ENCODE measurements at regions not wholly inside any gene's neighbourhood (a gene's known extent, or its start where the extent isn't known, plus 50 kb on each side); places are given as distances from the start of the nearest gene placed in this dataset.

- Histone ChIP-seq H4K91ac (ENCODE audit: low read depth, low read length) (no peak overlapping the region), H2AK5ac (ENCODE audit: low read length) (no peak overlapping the region), H2BK120ac (ENCODE audit: insufficient read depth, low read length, poor library complexity) (no peak overlapping the region), H2AFZ (ENCODE audit: insufficient read depth, low read length, poor library complexity) (no peak overlapping the region), H3K36me3 (ENCODE audit: control insufficient read depth in 1 of 2, insufficient read depth in 2 of 2, low read length in 2 of 2) (no peaks in the 10 kb centered on the region), H3K23ac (ENCODE audit: low read length) (no peak overlapping the region), H3K18ac (ENCODE audit: low read length) (no peak overlapping the region), H3K14ac (ENCODE audit: low read length) (no peak overlapping the region), H4K8ac (ENCODE audit: low read depth, low read length) (no peak overlapping the region), H3K4me2 (ENCODE audit: low read length) (no peak overlapping the region), H3K9me3 (ENCODE audit: insufficient read depth, low read depth, low read length) (peaks cover 5% of the 10 kb centered on the region), H2BK5ac (ENCODE audit: low read depth, low read length, poor library complexity) (no peak overlapping the region), H3K27me3 (ENCODE audit: insufficient read depth, low read length) (no peaks in the 10 kb centered on the region), H3K79me1 (ENCODE audit: low read length) (no peaks in the 10 kb centered on the region), H3K27ac (ENCODE audit: low read depth, low read length) (no peak overlapping the region), H3K4ac (ENCODE audit: low read depth, low read length) (no peak overlapping the region), H3K79me2 (ENCODE audit: control insufficient read depth, insufficient read depth, low read length, poor library complexity) (no peaks in the 10 kb centered on the region), H3K4me1 (ENCODE audit: control insufficient read depth in 1 of 2, insufficient read depth in 2 of 2, low read length in 2 of 2) (no peaks in the 10 kb centered on the region), H3K9ac (ENCODE audit: low read length) (no peak overlapping the region), H4K12ac (ENCODE audit: low read depth, low read length) (no peak overlapping the region), H3K4me3 (ENCODE audit: low read depth, low read length) (no peak overlapping the region), H2BK12ac (ENCODE audit: low read length) (no peak overlapping the region)
- no peak for DNase-seq
- no CpG with 5 or more reads among the region's 6 CpGs for WGBS (ENCODE audit: extremely low coverage, insufficient coverage, insufficient read length)
These were observed 71.1 kb downstream of the MRPL46 start for GRCh38 chr15:88395872-88396781.

- no peaks in the 10 kb centered on the region for H3K36me3 ChIP-seq (ENCODE audit: control insufficient read depth in 1 of 2, insufficient read depth in 2 of 2, low read length in 2 of 2)
- no peaks in the 10 kb centered on the region for H3K27me3 ChIP-seq (ENCODE audit: insufficient read depth, low read length)
- H3K14ac ChIP-seq (ENCODE audit: low read length) = no peak overlapping the region
- no peak overlapping the region for H3K27ac ChIP-seq (ENCODE audit: low read depth, low read length)
- no peak for DNase-seq
- no peak overlapping the region for H3K4me2 ChIP-seq (ENCODE audit: low read length)
- no peak overlapping the region for H4K8ac ChIP-seq (ENCODE audit: low read depth, low read length)
- H3K9me3 ChIP-seq (ENCODE audit: insufficient read depth, low read depth, low read length) = peaks cover 5% of the 10 kb centered on the region
- H2AK5ac ChIP-seq (ENCODE audit: low read length) = no peak overlapping the region
- no peak overlapping the region for H3K18ac ChIP-seq (ENCODE audit: low read length)
- H2BK5ac ChIP-seq (ENCODE audit: low read depth, low read length, poor library complexity) = no peak overlapping the region
- H3K79me2 ChIP-seq (ENCODE audit: control insufficient read depth, insufficient read depth, low read length, poor library complexity) = no peaks in the 10 kb centered on the region
- no peak overlapping the region for H2BK12ac ChIP-seq (ENCODE audit: low read length)
- H3K23ac ChIP-seq (ENCODE audit: low read length) = no peak overlapping the region
- no peak overlapping the region for H2AFZ ChIP-seq (ENCODE audit: insufficient read depth, low read length, poor library complexity)
- no peak overlapping the region for H2BK120ac ChIP-seq (ENCODE audit: insufficient read depth, low read length, poor library complexity)
- H3K4me3 ChIP-seq (ENCODE audit: low read depth, low read length) = no peak overlapping the region
- H3K4ac ChIP-seq (ENCODE audit: low read depth, low read length) = no peak overlapping the region
- H3K79me1 ChIP-seq (ENCODE audit: low read length) = no peaks in the 10 kb centered on the region
- H3K9ac ChIP-seq (ENCODE audit: low read length) = no peak overlapping the region
- WGBS (ENCODE audit: extremely low coverage, insufficient coverage, insufficient read length) = no CpG with 5 or more reads among the region's 7 CpGs
- no peak overlapping the region for H4K12ac ChIP-seq (ENCODE audit: low read depth, low read length)
- H4K91ac ChIP-seq (ENCODE audit: low read depth, low read length) = no peak overlapping the region
- H3K4me1 ChIP-seq (ENCODE audit: control insufficient read depth in 1 of 2, insufficient read depth in 2 of 2, low read length in 2 of 2) = no peaks in the 10 kb centered on the region
These were observed 71.9 kb downstream of the MRPL46 start for GRCh38 chr15:88395241-88395640.

GRCh38 chr15:88394553-88395145, 72.5 kb downstream of the MRPL46 start:
- no peak for DNase-seq
- no peak overlapping the region for H2AFZ ChIP-seq (ENCODE audit: insufficient read depth, low read length, poor library complexity)
- no peak overlapping the region for H3K4ac ChIP-seq (ENCODE audit: low read depth, low read length)
- H3K18ac ChIP-seq (ENCODE audit: low read length) = no peak overlapping the region
- H3K79me2 ChIP-seq (ENCODE audit: control insufficient read depth, insufficient read depth, low read length, poor library complexity) = no peaks in the 10 kb centered on the region
- H2BK12ac ChIP-seq (ENCODE audit: low read length) = no peak overlapping the region
- H4K8ac ChIP-seq (ENCODE audit: low read depth, low read length) = no peak overlapping the region
- H3K27me3 ChIP-seq (ENCODE audit: insufficient read depth, low read length) = no peaks in the 10 kb centered on the region
- no peak overlapping the region for H3K14ac ChIP-seq (ENCODE audit: low read length)
- no peak overlapping the region for H3K27ac ChIP-seq (ENCODE audit: low read depth, low read length)
- no peak overlapping the region for H3K9ac ChIP-seq (ENCODE audit: low read length)
- H2BK120ac ChIP-seq (ENCODE audit: insufficient read depth, low read length, poor library complexity) = no peak overlapping the region
- H3K4me2 ChIP-seq (ENCODE audit: low read length) = no peak overlapping the region
- no peaks in the 10 kb centered on the region for H3K4me1 ChIP-seq (ENCODE audit: control insufficient read depth in 1 of 2, insufficient read depth in 2 of 2, low read length in 2 of 2)
- H3K4me3 ChIP-seq (ENCODE audit: low read depth, low read length) = no peak overlapping the region
- H2BK5ac ChIP-seq (ENCODE audit: low read depth, low read length, poor library complexity) = no peak overlapping the region
- no peaks in the 10 kb centered on the region for H3K79me1 ChIP-seq (ENCODE audit: low read length)
- H2AK5ac ChIP-seq (ENCODE audit: low read length) = no peak overlapping the region
- H3K23ac ChIP-seq (ENCODE audit: low read length) = no peak overlapping the region
- H3K9me3 ChIP-seq (ENCODE audit: insufficient read depth, low read depth, low read length) = peaks cover 5% of the 10 kb centered on the region
- H4K91ac ChIP-seq (ENCODE audit: low read depth, low read length) = no peak overlapping the region
- no peak overlapping the region for H4K12ac ChIP-seq (ENCODE audit: low read depth, low read length)
- no peaks in the 10 kb centered on the region for H3K36me3 ChIP-seq (ENCODE audit: control insufficient read depth in 1 of 2, insufficient read depth in 2 of 2, low read length in 2 of 2)
- WGBS (ENCODE audit: extremely low coverage, insufficient coverage, insufficient read length) = no CpG with 5 or more reads among the region's 1 CpG

GRCh38 chr15:88393719-88394519, 73.3 kb downstream of the MRPL46 start:
- Histone ChIP-seq H4K8ac (ENCODE audit: low read depth, low read length) (no peak overlapping the region), H2BK5ac (ENCODE audit: low read depth, low read length, poor library complexity) (no peak overlapping the region), H3K9me3 (ENCODE audit: insufficient read depth, low read depth, low read length) (peaks cover 5% of the 10 kb centered on the region), H3K4me3 (ENCODE audit: low read depth, low read length) (no peak overlapping the region), H2BK12ac (ENCODE audit: low read length) (no peak overlapping the region), H3K14ac (ENCODE audit: low read length) (no peak overlapping the region), H3K9ac (ENCODE audit: low read length) (no peak overlapping the region), H3K36me3 (ENCODE audit: control insufficient read depth in 1 of 2, insufficient read depth in 2 of 2, low read length in 2 of 2) (no peaks in the 10 kb centered on the region), H4K12ac (ENCODE audit: low read depth, low read length) (no peak overlapping the region), H3K18ac (ENCODE audit: low read length) (no peak overlapping the region), H3K4ac (ENCODE audit: low read depth, low read length) (no peak overlapping the region), H3K27ac (ENCODE audit: low read depth, low read length) (no peak overlapping the region), H4K91ac (ENCODE audit: low read depth, low read length) (no peak overlapping the region), H3K79me1 (ENCODE audit: low read length) (no peaks in the 10 kb centered on the region), H2AFZ (ENCODE audit: insufficient read depth, low read length, poor library complexity) (no peak overlapping the region), H3K27me3 (ENCODE audit: insufficient read depth, low read length) (no peaks in the 10 kb centered on the region), H2AK5ac (ENCODE audit: low read length) (no peak overlapping the region), H3K23ac (ENCODE audit: low read length) (no peak overlapping the region), H2BK120ac (ENCODE audit: insufficient read depth, low read length, poor library complexity) (no peak overlapping the region), H3K4me2 (ENCODE audit: low read length) (no peak overlapping the region), H3K79me2 (ENCODE audit: control insufficient read depth, insufficient read depth, low read length, poor library complexity) (no peaks in the 10 kb centered on the region), H3K4me1 (ENCODE audit: control insufficient read depth in 1 of 2, insufficient read depth in 2 of 2, low read length in 2 of 2) (no peaks in the 10 kb centered on the region)
- WGBS (ENCODE audit: extremely low coverage, insufficient coverage, insufficient read length) = no CpG with 5 or more reads among the region's 6 CpGs
- no peak for DNase-seq

All from trophoblast cell (in vitro differentiated cells and primary cell).